H4 (cell line): ENCODE measurements at regions not wholly inside any gene's neighbourhood (a gene's known extent, or its start where the extent isn't known, plus 50 kb on each side); places are given as distances from the start of the nearest gene placed in this dataset.

Experiments used
- DNase-seq: peaks from one replicate; pipeline ENCODE4 v3.0.0-alpha.2; 2015; ENCODE audit warnings: low spot score

- no peak for DNase-seq
Measured at GRCh38 chr2:63658176-63658968, 69.6 kb downstream of the MDH1 start.

- no peak for DNase-seq
Measured at GRCh38 chr2:63660060-63660459, 71.3 kb downstream of the MDH1 start.

GRCh38 chr2:63661076-63661475, 72.3 kb downstream of the MDH1 start:
- no peak for DNase-seq

- no peak for DNase-seq
Measured at GRCh38 chr2:63662028-63662804, 73.5 kb downstream of the MDH1 start.

- no peak for DNase-seq
Measured at GRCh38 chr2:63663013-63663864, 74.5 kb downstream of the MDH1 start.

GRCh38 chr2:63665091-63665490, 76.3 kb downstream of the MDH1 start:
- DNase-seq: no peak

GRCh38 chr2:63665846-63666475, 77.2 kb downstream of the MDH1 start:
- peak; percentile 21 for DNase-seq

- peak; percentile 62 for DNase-seq
Measured at GRCh38 chr2:63667132-63667700, 78.5 kb downstream of the MDH1 start.

GRCh38 chr2:63668000-63668399, 79.2 kb downstream of the MDH1 start:
- DNase-seq: no peak

GRCh38 chr2:63668466-63668865, 79.7 kb downstream of the MDH1 start:
- DNase-seq: no peak

- no peak for DNase-seq
Measured at GRCh38 chr2:63669596-63669995, 80.8 kb downstream of the MDH1 start.

GRCh38 chr2:63673865-63674533, 85.2 kb downstream of the MDH1 start:
- DNase-seq: no peak

- DNase-seq: no peak
Measured at GRCh38 chr2:63675026-63675425, 86.3 kb downstream of the MDH1 start.

GRCh38 chr2:63676135-63676534, 87.4 kb downstream of the MDH1 start:
- DNase-seq: no peak

- DNase-seq: no peak
Measured at GRCh38 chr2:63678085-63678484, 89.3 kb downstream of the MDH1 start.

GRCh38 chr2:63678551-63678950, 89.8 kb downstream of the MDH1 start:
- no peak for DNase-seq

- DNase-seq: no peak
Measured at GRCh38 chr2:63679252-63679855, 90.6 kb downstream of the MDH1 start.

GRCh38 chr2:63680455-63680854, 91.7 kb downstream of the MDH1 start:
- no peak for DNase-seq

GRCh38 chr2:63681896-63682295, 93.1 kb downstream of the MDH1 start:
- no peak for DNase-seq

- DNase-seq: peak; percentile 14
Measured at GRCh38 chr2:63692002-63692606, 103.3 kb downstream of the MDH1 start.
